HepG2 (cell line): ENCODE measurements at regions not wholly inside any gene's neighbourhood (a gene's known extent, or its start where the extent isn't known, plus 50 kb on each side); places are given as distances from the start of the nearest gene placed in this dataset.

Experiments used
- AGO2 ChIP-seq: fragments of 200-400 bp; formaldehyde crosslinking; optimal IDR thresholded peaks from 2 replicates; pipeline ENCODE3; 2017; ENCODE audit warnings: mild to moderate bottlenecking, low read depth, low read length, moderate library complexity
- BRD4 ChIP-seq: sonication (generic); formaldehyde crosslinking; IDR thresholded peaks from 2 replicates; pipeline ENCODE4 v1.4.0; 2020; ENCODE audit warnings: missing genetic modification reagents
- CEBPG ChIP-seq: IDR thresholded peaks from 2 replicates; pipeline ENCODE4 v1.6.1; 2016
- ETV5 ChIP-seq: IDR thresholded peaks from 2 replicates; pipeline ENCODE4 v1.6.1; 2018; ENCODE audit warnings: missing biosample characterization, missing genetic modification reagents, inconsistent platforms, borderline replicate concordance
- HMGA1 ChIP-seq: sonication (generic); formaldehyde crosslinking; conservative IDR thresholded peaks from 2 replicates; pipeline ENCODE4 v1.4.0; 2020; ENCODE audit warnings: missing genetic modification reagents
- HOMEZ ChIP-seq: IDR thresholded peaks from 2 replicates; pipeline ENCODE4 v1.6.1; 2016; ENCODE audit warnings: low read depth
- IKZF1 ChIP-seq: fragments of 450-650 bp; IDR thresholded peaks from 2 replicates; pipeline ENCODE4 v1.7.1; 2016
- KLF16 ChIP-seq, 2 experiments: sonication (generic) in 1 of 2; formaldehyde crosslinking in 1 of 2; IDR thresholded peaks; 2 replicates each; pipeline versions ENCODE4 v1.6.1 to v1.8.0; 2016 to 2023; ENCODE audit warnings: missing genetic modification reagents in 2 of 2, missing compliant biosample characterization in 1 of 2
- MAF1 ChIP-seq: sonication (generic); formaldehyde crosslinking; IDR thresholded peaks from 2 replicates; pipeline ENCODE4 v1.5.0; 2020; ENCODE audit warnings: missing genetic modification reagents, borderline replicate concordance
- MED1 ChIP-seq: sonication (generic); formaldehyde crosslinking; IDR thresholded peaks from 2 replicates; pipeline ENCODE4 v1.4.0; 2020; ENCODE audit warnings: missing genetic modification reagents
- MEF2D ChIP-seq: sonication (generic); formaldehyde crosslinking; IDR thresholded peaks from 2 replicates; pipeline ENCODE4 v1.5.1; 2020; ENCODE audit warnings: mild to moderate bottlenecking, missing genetic modification reagents
- MZF1 ChIP-seq: sonication (generic); formaldehyde crosslinking; IDR thresholded peaks from 2 replicates; pipeline ENCODE4 v1.8.1; 2023; ENCODE audit warnings: mild to moderate bottlenecking, missing genetic modification reagents, borderline replicate concordance
- PATZ1 ChIP-seq: sonication (generic); formaldehyde crosslinking; IDR thresholded peaks from 2 replicates; pipeline ENCODE4 v1.4.0; 2020; ENCODE audit warnings: missing genetic modification reagents
- RFX1 ChIP-seq: fragments of 450-650 bp; IDR thresholded peaks from 2 replicates; pipeline ENCODE4 v1.6.1; 2017
- RXRA ChIP-seq: sonication (generic); formaldehyde crosslinking; IDR thresholded peaks from 2 replicates; pipeline ENCODE4 v1.5.1; 2020; ENCODE audit warnings: missing genetic modification reagents
- SNAPC5 ChIP-seq: sonication (generic); formaldehyde crosslinking; IDR thresholded peaks from 2 replicates; pipeline ENCODE4 v1.8.1; 2023; ENCODE audit warnings: mild to moderate bottlenecking, missing genetic modification reagents, borderline replicate concordance
- SP1 ChIP-seq, 2 experiments: fragments of 450-650 bp in 1 of 2; sonication (generic) in 1 of 2; formaldehyde crosslinking in 1 of 2; IDR thresholded peaks; 2 replicates each; pipeline versions ENCODE4 v1.4.0 to v1.6.1; 2016 to 2020; ENCODE audit warnings: missing genetic modification reagents in 1 of 2
- UBTF ChIP-seq: sonication (generic); formaldehyde crosslinking; IDR thresholded peaks from 2 replicates; pipeline ENCODE4 v1.4.0; 2020; ENCODE audit warnings: mild to moderate bottlenecking, missing genetic modification reagents
- ZBTB42 ChIP-seq: sonication (generic); formaldehyde crosslinking; IDR thresholded peaks from 2 replicates; pipeline ENCODE4 v1.5.0; 2020; ENCODE audit warnings: mild to moderate bottlenecking, missing genetic modification reagents
- ZFP82 ChIP-seq: sonication (generic); formaldehyde crosslinking; IDR thresholded peaks from 2 replicates; pipeline ENCODE4 v1.5.1; 2020; ENCODE audit warnings: mild to moderate bottlenecking, missing genetic modification reagents, borderline replicate concordance
- ZNF335 ChIP-seq: sonication (generic); formaldehyde crosslinking; IDR thresholded peaks from 2 replicates; pipeline ENCODE4 v1.4.0; 2020; ENCODE audit warnings: missing genetic modification reagents
- ZNF44 ChIP-seq: sonication (generic); formaldehyde crosslinking; IDR thresholded peaks from 2 replicates; pipeline ENCODE4 v1.5.1; 2020; ENCODE audit warnings: mild to moderate bottlenecking, missing genetic modification reagents
- ZNF570 ChIP-seq: sonication (generic); formaldehyde crosslinking; IDR thresholded peaks from 2 replicates; pipeline ENCODE4 v1.4.0; 2020; ENCODE audit warnings: mild to moderate bottlenecking, missing genetic modification reagents, borderline replicate concordance
- ZSCAN21 ChIP-seq: sonication (generic); formaldehyde crosslinking; IDR thresholded peaks from 2 replicates; pipeline ENCODE4 v1.8.0; 2022; ENCODE audit warnings: mild to moderate bottlenecking, missing genetic modification reagents, moderate library complexity, borderline replicate concordance
- ZSCAN9 ChIP-seq: IDR thresholded peaks from 2 replicates; pipeline ENCODE4 v1.6.1; 2016; ENCODE audit warnings: borderline replicate concordance

DNA sequence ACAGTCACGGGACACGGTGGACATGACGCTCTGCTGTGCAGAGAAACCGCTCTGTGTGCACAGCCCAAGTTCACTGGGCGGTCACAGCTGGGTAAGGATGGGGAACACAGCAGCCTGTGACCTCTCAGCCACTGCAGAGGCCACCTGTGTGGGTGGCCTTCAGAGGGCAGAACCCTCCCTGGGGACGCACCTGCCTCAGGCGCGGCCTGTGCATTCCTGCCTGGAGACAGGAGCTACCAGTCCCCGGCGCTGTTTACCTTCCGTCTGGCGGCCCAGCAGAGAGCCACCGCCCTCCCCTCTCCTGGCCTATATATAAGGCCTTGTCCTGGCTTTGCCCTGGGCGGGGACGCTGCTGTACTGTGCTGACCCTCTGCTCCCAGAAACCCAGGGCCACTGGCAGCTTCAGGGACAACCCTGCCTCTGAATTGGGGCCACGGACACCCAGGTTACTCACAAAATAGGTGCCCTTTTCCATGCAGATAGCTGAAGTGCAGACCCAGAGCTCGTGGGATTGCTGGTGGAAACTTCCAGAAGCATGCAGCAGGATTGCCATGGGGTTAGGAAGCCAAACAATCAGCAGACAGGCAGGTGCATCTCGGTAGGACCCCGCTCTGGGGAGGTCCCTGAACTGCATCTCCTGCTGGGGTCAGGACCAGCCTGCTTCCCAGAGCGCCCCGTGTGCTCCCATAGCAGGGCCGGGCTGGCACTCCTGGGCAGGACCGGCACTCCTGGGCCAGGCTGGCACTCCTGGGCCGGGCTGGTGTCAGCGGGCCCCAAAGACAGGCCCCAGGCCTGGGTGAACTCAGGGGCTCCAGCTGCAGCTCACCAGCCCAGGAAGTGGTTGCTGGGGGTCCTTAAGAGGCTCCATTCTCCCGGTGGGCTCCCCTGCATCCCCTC is 83.6 kb downstream of the SIK1 start (continued):
- peak; percentile 78 for TF ChIP-seq PATZ1 (CRISPR knock-in tag)
- 0 out of 2 replicates have a peak, but pooled peaks have one; percentile 48 for TF ChIP-seq MAF1 (CRISPR knock-in tag)
- peak; percentile 57; the same call in 1 of the 2 replicates for TF ChIP-seq ZBTB42 (CRISPR knock-in tag)
- peak; percentile 44; the same call in 1 of the 2 replicates for TF ChIP-seq ETV5
- TF ChIP-seq HMGA1 (CRISPR knock-in tag) = no peak
- no peak for TF ChIP-seq ZSCAN21 (CRISPR knock-in tag)
- TF ChIP-seq BRD4 (CRISPR knock-in tag) = peak; percentile 86
- no peak for TF ChIP-seq MEF2D (CRISPR knock-in tag)
- no peak for TF ChIP-seq ZFP82 (CRISPR knock-in tag)
- TF ChIP-seq SP1 (IDR thresholded peaks at IDR 0.05) = no peak
- peak; percentile 43; the same call in 1 of the 2 replicates for TF ChIP-seq SP1 (CRISPR knock-in tag; IDR thresholded peaks at IDR 0.05)
- TF ChIP-seq ZNF570 (CRISPR knock-in tag) = no peak; the same call in 1 of the 2 replicates
- peak; percentile 99 for TF ChIP-seq RXRA (CRISPR knock-in tag)
- TF ChIP-seq IKZF1 = no peak
- no peak for TF ChIP-seq SNAPC5 (CRISPR knock-in tag)
- peak; percentile 37 for TF ChIP-seq CEBPG (CRISPR knock-in tag)
- no peak for TF ChIP-seq AGO2
- no peak for TF ChIP-seq RFX1
- peak; percentile 82; the same call in 1 of the 2 replicates for TF ChIP-seq MED1
- no peak for TF ChIP-seq ZNF335 (CRISPR knock-in tag)
- TF ChIP-seq HOMEZ (CRISPR knock-in tag) = no peak
- TF ChIP-seq ZSCAN9 (CRISPR knock-in tag) = no peak
- no peak for TF ChIP-seq KLF16 (CRISPR knock-in tag; IDR thresholded peaks at IDR 0.05)
- TF ChIP-seq MZF1 = no peak
- no peak for TF ChIP-seq ZNF44
- TF ChIP-seq UBTF (CRISPR knock-in tag) = peak; percentile 78
